ENCODE measurements at regions not wholly inside any gene's neighbourhood (a gene's known extent, or its start where the extent isn't known, plus 50 kb on each side); places are given as distances from the start of the nearest gene placed in this dataset.

GRCh38 chr7:83271212-83272099 is 108.8 kb upstream of the PCLO start:
- Histone ChIP-seq H3K4me2 (ENCODE audit: low read depth, low read length) (no peak overlapping the region), H3K4me1 (ENCODE audit: insufficient read depth, low read length) (no peaks in the 10 kb centered on the region), H3K27me3 (ENCODE audit: control insufficient read depth in 1 of 2, insufficient read depth in 2 of 2, low read length in 2 of 2) (no peaks in the 10 kb centered on the region), H3K36me3 (replicated peaks in 1 of 2; ENCODE audit: control insufficient read depth in 1 of 2, insufficient read depth in 2 of 2, low read length in 2 of 2) (no peaks in the 10 kb centered on the region), H3K4me3 (replicated peaks in 1 of 3; ENCODE audit: insufficient read depth in 1 of 3, low read depth in 2 of 3, low read length in 3 of 3) (no peak overlapping the region), H3K27ac (ENCODE audit: extremely low read length, insufficient read depth, low read length) (no peak overlapping the region), H4K20me1 (ENCODE audit: insufficient read depth, low read length) (no peaks in the 10 kb centered on the region), H3K79me2 (ENCODE audit: insufficient read depth, low read length) (no peaks in the 10 kb centered on the region), H2AFZ (ENCODE audit: low read length) (no peak overlapping the region), H3K9ac (ENCODE audit: insufficient read depth, low read depth, low read length) (no peak overlapping the region), H3K9me3 (ENCODE audit: low read length) (no peaks in the 10 kb centered on the region)
- in situ Hi-C loops (cut with HindIII; ENCODE audit: extremely low pct_ligation_motif_present, low pct_unique_long_range_greater_than_20kb): loop anchor here (5.0 kb wide), 1 partner anchor 459 kb away; no protein-coding TSS in a partner anchor
- DNase-seq (ENCODE audit: low spot score) (peak; percentile 1), ATAC-seq (peak; percentile 66; the same call in 2 of the 3 replicates), FAIRE-seq (no peak)
- 3% methylated on average over 5 of the region's 5 CpGs for WGBS (ENCODE audit: low lambda C conversion rate)
- CTCF ChIA-PET (ENCODE audit: low intra/inter-chr PET ratio, low total read pairs): no interaction called here
- intact Hi-C loops (cut with micrococcal nuclease; ENCODE audit: unreplicated experiment): loop anchor here (1.0 kb wide), 1 partner anchor 461 kb away; no protein-coding TSS in a partner anchor
- POLR2A ChIA-PET: no interaction called here
- no TSS peak for BruUV-seq (replicated peaks)
- no peak for TF ChIP-seq ZFP37 (CRISPR knock-in tag; IDR thresholded peaks at IDR 0.05; ENCODE audit: borderline replicate concordance)
- peak; percentile 43 for TF ChIP-seq STAG1 (CRISPR knock-in tag; IDR thresholded peaks at IDR 0.05)
- TF ChIP-seq CTCF (CRISPR knock-in tag; IDR thresholded peaks at IDR 0.05): 0 out of 2 replicates have a peak, but pooled peaks have one; percentile 34
- TF ChIP-seq GLMP (CRISPR knock-in tag; IDR thresholded peaks at IDR 0.05; ENCODE audit: borderline replicate concordance): no peak

Data from HepG2 (cell line).